Endodermal cell (in vitro differentiated cells): ENCODE measurements at regions not wholly inside any gene's neighbourhood (a gene's known extent, or its start where the extent isn't known, plus 50 kb on each side); places are given as distances from the start of the nearest gene placed in this dataset.

ENCODE experiments used
- DNase-seq: peaks from one replicate; pipeline ENCODE4 v3.0.0-alpha.2; 2017
- H3K27ac ChIP-seq: 2 replicates; pipeline ENCODE4 v1.5.1; 2013; ENCODE audit warnings: mild to moderate bottlenecking, low read depth, low read length, moderate library complexity
- H3K27me3 ChIP-seq: 2 replicates; pipeline ENCODE4 v1.6.1; 2013; ENCODE audit warnings: mild to moderate bottlenecking, low read length, moderate library complexity; ENCODE audit not compliant: insufficient read depth, control insufficient read depth, poor library complexity, severe bottlenecking
- H3K36me3 ChIP-seq: 2 replicates; pipeline ENCODE4 v1.7.0; 2013; ENCODE audit warnings: mild to moderate bottlenecking, low read length, moderate library complexity; ENCODE audit not compliant: control insufficient read depth, insufficient read depth
- H3K4me1 ChIP-seq: one replicate; pipeline ENCODE4 v1.7.0; 2013; ENCODE audit warnings: low read length; ENCODE audit not compliant: control insufficient read depth, insufficient read depth
- H3K4me3 ChIP-seq: 2 replicates; pipeline ENCODE4 v1.5.1; 2013; ENCODE audit warnings: mild to moderate bottlenecking, low read length, moderate library complexity
- H3K9ac ChIP-seq: 2 replicates; pipeline ENCODE4 v1.6.1; 2013; ENCODE audit warnings: mild to moderate bottlenecking, low read length, moderate library complexity; ENCODE audit not compliant: poor library complexity, severe bottlenecking; ENCODE audit errors: extremely low read depth
- H3K9me3 ChIP-seq: 2 replicates; pipeline ENCODE4 v1.6.1; 2013; ENCODE audit warnings: mild to moderate bottlenecking, low read length, moderate library complexity; ENCODE audit not compliant: control insufficient read depth
- H3K27ac Mint-ChIP-seq: 2 replicates; pipeline ENCODE4 v1.8.0; 2020; ENCODE audit warnings: mixed read lengths
- H3K27me3 Mint-ChIP-seq: 2 replicates; pipeline ENCODE4 v1.8.0; 2021; ENCODE audit warnings: mild to moderate bottlenecking, mixed read lengths; ENCODE audit not compliant: insufficient read depth
- H3K36me3 Mint-ChIP-seq: 2 replicates; pipeline ENCODE4 v1.8.0; 2020; ENCODE audit warnings: low read depth, mixed read lengths
- H3K4me1 Mint-ChIP-seq: 2 replicates; pipeline ENCODE4 v1.8.0; 2020; ENCODE audit warnings: mixed read lengths
- H3K4me3 Mint-ChIP-seq: 2 replicates; pipeline ENCODE4 v1.8.0; 2020; ENCODE audit warnings: mild to moderate bottlenecking, moderate library complexity, mixed read lengths
- H3K9me3 Mint-ChIP-seq: 2 replicates; pipeline ENCODE4 v1.8.0; 2020; ENCODE audit warnings: mild to moderate bottlenecking, mixed read lengths
- WGBS, 2 experiments: methylation state at CpG; one replicate each; pipeline versions ENCODE4 v1.1.5 to v1.1.7; 2013; ENCODE audit warnings: missing lambda C conversion rate in 2 of 2, mixed read lengths in 1 of 2; ENCODE audit not compliant: insufficient coverage in 1 of 2, insufficient read length in 1 of 2; 5-methylcytosine and 5-hydroxymethylcytosine counted together
- TF ChIP-seq, protein P1 (sequence below): fragments of 200-600 bp; sonication (generic); conservative IDR thresholded peaks from 2 replicates; pipeline ENCODE4 v1.5.0; 2021; ENCODE audit warnings: antibody characterized with exemption, mild to moderate bottlenecking

DNA sequence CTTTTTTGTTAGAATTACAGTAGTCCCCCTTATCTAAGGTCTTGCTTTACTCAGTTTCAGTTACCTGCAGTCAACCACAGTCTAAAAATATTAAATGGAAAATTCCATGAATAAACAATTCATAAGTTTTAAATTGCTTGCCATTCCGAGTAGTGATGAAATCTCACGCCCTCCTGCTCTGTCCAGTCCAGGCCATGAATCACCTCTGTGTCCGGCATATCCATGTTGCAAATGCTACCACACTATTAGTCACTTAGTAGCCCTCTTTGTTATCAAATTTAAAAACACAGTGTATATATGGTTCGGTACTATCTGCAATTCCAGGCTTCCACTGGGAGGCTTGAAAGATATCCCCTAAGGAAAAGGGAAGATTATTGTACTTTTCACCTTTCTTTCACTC, 164.6 kb upstream of the FAM83B start:
- no peak for DNase-seq
- H3K9me3 ChIP-seq: no peaks in the 10 kb centered on the region
- TF ChIP-seq, protein P1, sequence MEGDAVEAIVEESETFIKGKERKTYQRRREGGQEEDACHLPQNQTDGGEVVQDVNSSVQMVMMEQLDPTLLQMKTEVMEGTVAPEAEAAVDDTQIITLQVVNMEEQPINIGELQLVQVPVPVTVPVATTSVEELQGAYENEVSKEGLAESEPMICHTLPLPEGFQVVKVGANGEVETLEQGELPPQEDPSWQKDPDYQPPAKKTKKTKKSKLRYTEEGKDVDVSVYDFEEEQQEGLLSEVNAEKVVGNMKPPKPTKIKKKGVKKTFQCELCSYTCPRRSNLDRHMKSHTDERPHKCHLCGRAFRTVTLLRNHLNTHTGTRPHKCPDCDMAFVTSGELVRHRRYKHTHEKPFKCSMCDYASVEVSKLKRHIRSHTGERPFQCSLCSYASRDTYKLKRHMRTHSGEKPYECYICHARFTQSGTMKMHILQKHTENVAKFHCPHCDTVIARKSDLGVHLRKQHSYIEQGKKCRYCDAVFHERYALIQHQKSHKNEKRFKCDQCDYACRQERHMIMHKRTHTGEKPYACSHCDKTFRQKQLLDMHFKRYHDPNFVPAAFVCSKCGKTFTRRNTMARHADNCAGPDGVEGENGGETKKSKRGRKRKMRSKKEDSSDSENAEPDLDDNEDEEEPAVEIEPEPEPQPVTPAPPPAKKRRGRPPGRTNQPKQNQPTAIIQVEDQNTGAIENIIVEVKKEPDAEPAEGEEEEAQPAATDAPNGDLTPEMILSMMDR: no peak
- H3K27me3 ChIP-seq: no peaks in the 10 kb centered on the region
- no peak overlapping the region for H3K27ac Mint-ChIP-seq
- no peak overlapping the region for H3K4me3 Mint-ChIP-seq
- no peak overlapping the region for H3K27ac ChIP-seq
- H3K4me3 ChIP-seq: no peak overlapping the region
- no peaks in the 10 kb centered on the region for H3K4me1 ChIP-seq
- H3K4me1 Mint-ChIP-seq: peaks cover 3% of the 10 kb centered on the region
- no peak overlapping the region for H3K9ac ChIP-seq
- H3K36me3 ChIP-seq: no peaks in the 10 kb centered on the region
- no peaks in the 10 kb centered on the region for H3K9me3 Mint-ChIP-seq
- WGBS, 2 experiments: 71 to 83% methylated on average over 3 to 4 of the region's 4 CpGs
- peaks cover 16% of the 10 kb centered on the region for H3K27me3 Mint-ChIP-seq
- no peaks in the 10 kb centered on the region for H3K36me3 Mint-ChIP-seq

DNA sequence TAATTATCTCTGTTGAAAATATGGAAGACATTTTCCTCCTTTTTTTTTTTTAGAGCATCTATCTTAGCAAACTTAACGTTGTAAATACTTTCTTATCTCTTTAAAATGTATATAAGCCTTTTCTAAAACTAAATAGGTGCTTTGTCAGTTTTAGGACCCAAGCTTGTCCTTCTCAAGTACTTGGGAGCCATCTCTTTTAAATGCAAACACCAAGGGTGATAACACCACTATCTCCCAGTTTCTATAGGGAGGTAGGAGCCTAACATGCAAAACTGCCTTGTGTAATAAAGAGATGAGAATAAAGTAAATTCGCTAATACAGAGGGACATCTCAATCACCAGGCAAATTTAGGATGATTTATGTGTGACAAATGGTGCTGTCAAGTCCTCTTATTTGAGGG, 157.0 kb upstream of the FAM83B start:
- H3K9ac ChIP-seq: no peak overlapping the region
- no peaks in the 10 kb centered on the region for H3K36me3 ChIP-seq
- no peak overlapping the region for H3K27ac ChIP-seq
- H3K4me3 ChIP-seq: no peak overlapping the region
- no peaks in the 10 kb centered on the region for H3K9me3 ChIP-seq
- 5% methylated on average over 2 of the region's 2 CpGs; no CpG with 5 or more reads in 1 of the 2 experiments for WGBS, 2 experiments
- Mint-ChIP-seq H3K36me3 (no peaks in the 10 kb centered on the region), H3K27ac (no peak overlapping the region), H3K4me3 (no peak overlapping the region), H3K27me3 (peaks cover 64% of the 10 kb centered on the region), H3K4me1 (peaks cover 18% of the 10 kb centered on the region), H3K9me3 (no peaks in the 10 kb centered on the region)
- DNase-seq: no peak
- H3K4me1 ChIP-seq: no peaks in the 10 kb centered on the region
- peaks cover 15% of the 10 kb centered on the region for H3K27me3 ChIP-seq
- TF ChIP-seq, protein P1: no peak

DNA sequence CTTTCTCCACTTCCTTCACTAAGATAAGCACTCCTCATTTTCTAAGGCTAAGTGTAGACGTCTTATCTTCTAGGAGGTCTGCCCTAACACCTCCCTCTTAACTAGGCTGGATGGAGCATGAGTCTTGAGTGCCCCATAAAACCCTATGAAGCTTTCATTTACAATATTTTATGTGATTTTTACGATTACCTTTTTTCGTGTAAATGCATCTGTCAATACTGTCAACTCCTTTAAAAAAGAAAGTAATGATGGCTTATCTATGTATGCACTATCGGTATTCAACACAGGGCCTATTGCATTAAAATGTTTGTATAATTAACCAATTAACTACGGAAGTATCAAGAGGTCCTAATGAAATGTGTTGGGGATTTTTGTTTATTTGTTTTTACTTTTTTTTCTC, 156.0 kb upstream of the FAM83B start:
- H3K36me3 Mint-ChIP-seq: no peaks in the 10 kb centered on the region
- no peak overlapping the region for H3K27ac Mint-ChIP-seq
- TF ChIP-seq, protein P1: no peak
- H3K4me3 Mint-ChIP-seq: no peak overlapping the region
- peaks cover 62% of the 10 kb centered on the region for H3K27me3 Mint-ChIP-seq
- Histone ChIP-seq H3K4me1 (no peaks in the 10 kb centered on the region), H3K27ac (no peak overlapping the region), H3K9ac (no peak overlapping the region), H3K4me3 (no peak overlapping the region), H3K27me3 (peaks cover 15% of the 10 kb centered on the region), H3K9me3 (no peaks in the 10 kb centered on the region), H3K36me3 (no peaks in the 10 kb centered on the region)
- no peaks in the 10 kb centered on the region for H3K9me3 Mint-ChIP-seq
- WGBS, 2 experiments: 63% methylated on average over 1 to 5 of the region's 5 CpGs
- peaks cover 15% of the 10 kb centered on the region for H3K4me1 Mint-ChIP-seq
- no peak for DNase-seq
